Thoracic aorta (tissue), 2 donors: ENCODE measurements at regions not wholly inside any gene's neighbourhood (a gene's known extent, or its start where the extent isn't known, plus 50 kb on each side); places are given as distances from the start of the nearest gene placed in this dataset.

Experiments
- ATAC-seq: fragments of 150-250 bp; one replicate; pipeline ENCODE4 v1.8.0; 2017; ENCODE audit warnings: low read depth; ENCODE audit not compliant: insufficient number of reproducible peaks, low FRiP score
- DNase-seq: peaks from one replicate; pipeline ENCODE4 v3.0.0-alpha.2; 2020; ENCODE audit warnings: low spot score
- H3K27ac ChIP-seq, 2 donors: fragments of 200-600 bp; sonication (generic); 1 replicate in 1 of 2; 2 replicates in 1 of 2; pipeline ENCODE4 v1.5.1; 2016; ENCODE audit warnings: mild to moderate bottlenecking in 2 of 2, moderate library complexity in 2 of 2
- H3K27me3 ChIP-seq: fragments of 200-600 bp; sonication (generic); replicated peaks from 2 replicates; pipeline ENCODE4 v1.6.0; 2016; ENCODE audit warnings: mild to moderate bottlenecking; ENCODE audit not compliant: insufficient read depth
- H3K36me3 ChIP-seq: fragments of 200-600 bp; sonication (generic); one replicate; pipeline ENCODE4 v1.5.1; 2016
- H3K4me1 ChIP-seq, 2 donors: fragments of 200-600 bp; sonication (generic); 1 replicate in 1 of 2; 2 replicates in 1 of 2; pipeline versions ENCODE4 v1.5.1 to v1.6.0; 2016; ENCODE audit warnings: low read depth in 2 of 2, mild to moderate bottlenecking in 1 of 2; ENCODE audit not compliant: control insufficient read depth in 1 of 2
- H3K4me3 ChIP-seq: fragments of 200-600 bp; sonication (generic); 2 replicates; pipeline ENCODE4 v1.5.1; 2016; ENCODE audit warnings: mild to moderate bottlenecking
- H3K9me3 ChIP-seq: fragments of 200-600 bp; sonication (generic); 2 replicates; pipeline ENCODE4 v1.5.1; 2016
- CTCF ChIP-seq: fragments of 200-600 bp; sonication (generic); IDR thresholded peaks from one replicate; pipeline ENCODE4 v1.5.1; 2019; ENCODE audit warnings: antibody characterized with exemption

GRCh38 chr10:123553810-123554430 is 112.2 kb upstream of the GPR26 start:
- TF ChIP-seq CTCF, result no peak
- Histone ChIP-seq H3K9me3 (no peaks in the 10 kb centered on the region), H3K4me3 (no peak overlapping the region), H3K27me3 (no peaks in the 10 kb centered on the region), H3K36me3 (no peaks in the 10 kb centered on the region), H3K4me1 (no peaks in the 10 kb centered on the region), H3K27ac (no peak overlapping the region)
- ATAC-seq, result no peak
- DNase-seq, result no peak

- no peaks in the 10 kb centered on the region for H3K27me3 ChIP-seq
- H3K9me3 ChIP-seq, result no peaks in the 10 kb centered on the region
- no peak for TF ChIP-seq CTCF
- no peak overlapping the region for H3K4me3 ChIP-seq
- ATAC-seq (no peak), DNase-seq (no peak)
- H3K27ac ChIP-seq, result no peak overlapping the region
- H3K36me3 ChIP-seq, result no peaks in the 10 kb centered on the region
- H3K4me1 ChIP-seq, result no peaks in the 10 kb centered on the region
These were observed 111.5 kb upstream of the GPR26 start for GRCh38 chr10:123554656-123555055.

GRCh38 chr10:123555616-123556015 is 110.5 kb upstream of the GPR26 start:
- ATAC-seq (no peak), DNase-seq (no peak)
- no peak overlapping the region for H3K4me3 ChIP-seq
- H3K27ac ChIP-seq, result no peak overlapping the region
- TF ChIP-seq CTCF, result no peak
- H3K4me1 ChIP-seq, result no peaks in the 10 kb centered on the region
- no peaks in the 10 kb centered on the region for H3K36me3 ChIP-seq
- H3K9me3 ChIP-seq, result no peaks in the 10 kb centered on the region
- H3K27me3 ChIP-seq, result no peaks in the 10 kb centered on the region

GRCh38 chr10:123556049-123556448 is 110.1 kb upstream of the GPR26 start:
- no peak overlapping the region for H3K4me3 ChIP-seq
- ATAC-seq (no peak), DNase-seq (no peak)
- H3K4me1 ChIP-seq, result no peaks in the 10 kb centered on the region
- H3K27me3 ChIP-seq, result no peaks in the 10 kb centered on the region
- H3K36me3 ChIP-seq, result no peaks in the 10 kb centered on the region
- no peak overlapping the region for H3K27ac ChIP-seq
- no peaks in the 10 kb centered on the region for H3K9me3 ChIP-seq
- TF ChIP-seq CTCF, result no peak

GRCh38 chr10:123556736-123557135 is 109.4 kb upstream of the GPR26 start:
- TF ChIP-seq CTCF, result no peak
- ATAC-seq (no peak), DNase-seq (no peak)
- no peak overlapping the region for H3K4me3 ChIP-seq
- H3K27me3 ChIP-seq, result no peaks in the 10 kb centered on the region
- no peaks in the 10 kb centered on the region for H3K36me3 ChIP-seq
- H3K27ac ChIP-seq, result no peak overlapping the region
- no peaks in the 10 kb centered on the region for H3K9me3 ChIP-seq
- H3K4me1 ChIP-seq, result no peaks in the 10 kb centered on the region
